HepG2 (cell line): ENCODE measurements at regions not wholly inside any gene's neighbourhood (a gene's known extent, or its start where the extent isn't known, plus 50 kb on each side); places are given as distances from the start of the nearest gene placed in this dataset.

Experiments
- ATAC-seq: fragments of 200-7000 bp; cut with Tn5 transposase; 3 replicates; pipeline ENCODE4 v1.9.1; 2020; ENCODE audit warnings: mild to moderate bottlenecking, moderate library complexity
- BruUV-seq: library from RNA; stranded (reverse); fragments of 400-500 nt; replicated peaks from 2 replicates; lab custom pipeline; 2021; lab: Mats Ljungman, UMichigan
- CTCF ChIA-PET: fragments of 300-600 bp; formaldehyde crosslinking; extraction: SDS; loops from one replicate; lab custom pipeline; 2021; ENCODE audit warnings: low total read pairs, inconsistent platforms, low intra/inter-chr PET ratio; lab: Yijun Ruan, JAX
- POLR2A ChIA-PET: fragments of 350-600 bp; sonication (Branson Sonifier 250); formaldehyde crosslinking; loops from one replicate; lab custom pipeline; 2020; ENCODE audit warnings: antibody characterized with exemption, inconsistent platforms; lab: Yijun Ruan, JAX
- DNase-seq: peaks from one replicate; pipeline ENCODE4 v3.0.0-alpha.2; 2015; ENCODE audit warnings: low spot score
- FAIRE-seq: peaks from 3 replicates; lab custom pipeline; 2011; peaks lifted over from hg19 to GRCh38; lab: Jason Lieb, UNC
- H2AFZ ChIP-seq: one replicate; pipeline ENCODE4 v1.6.1; 2011; ENCODE audit warnings: low read length, inconsistent platforms
- H3K27ac ChIP-seq: fragments of 300-600 bp; 3 replicates; pipeline ENCODE4 v1.8.0; 2011; ENCODE audit warnings: mixed run types, mild to moderate bottlenecking, mixed read lengths, low read length, inconsistent platforms; ENCODE audit not compliant: insufficient read depth; ENCODE audit errors: extremely low read length
- H3K27me3 ChIP-seq, 2 experiments: fragments of 200-600 bp in 1 of 2; 2 replicates in 1 of 2; 3 replicates in 1 of 2; pipeline versions ENCODE4 v1.6.0 to v1.8.0; 2011; ENCODE audit warnings: low read length in 2 of 2, mild to moderate bottlenecking in 2 of 2, moderate library complexity in 2 of 2, inconsistent platforms in 1 of 2; ENCODE audit not compliant: insufficient read depth in 2 of 2, control insufficient read depth in 1 of 2
- H3K36me3 ChIP-seq, 2 experiments: fragments of 200-600 bp in 1 of 2; replicated peaks in 1 of 2; 2 replicates in 1 of 2; 3 replicates in 1 of 2; pipeline versions ENCODE4 v1.5.1 to v1.8.0; 2011; ENCODE audit warnings: low read length in 2 of 2, inconsistent platforms in 1 of 2; ENCODE audit not compliant: insufficient read depth in 2 of 2, control insufficient read depth in 1 of 2
- H3K4me1 ChIP-seq: 2 replicates; pipeline ENCODE4 v1.5.1; 2012; ENCODE audit warnings: low read length, inconsistent platforms; ENCODE audit not compliant: insufficient read depth
- H3K4me2 ChIP-seq: 2 replicates; pipeline ENCODE4 v1.6.0; 2011; ENCODE audit warnings: low read depth, low read length, inconsistent platforms
- H3K4me3 ChIP-seq, 3 experiments: fragments of 200-600 bp in 1 of 3; sonication (generic), shearing (Covaris generic) in 1 of 3; replicated peaks in 1 of 3; 2 replicates each; pipeline ENCODE4 v1.5.1; 2011 to 2016; ENCODE audit warnings: low read length in 3 of 3, inconsistent platforms in 2 of 3, low read depth in 2 of 3, mild to moderate bottlenecking in 2 of 3, control low read depth in 1 of 3, mixed read lengths in 1 of 3; ENCODE audit not compliant: insufficient read depth in 1 of 3
- H3K79me2 ChIP-seq: one replicate; pipeline ENCODE4 v1.6.1; 2011; ENCODE audit warnings: low read length, inconsistent platforms; ENCODE audit not compliant: insufficient read depth
- H3K9ac ChIP-seq: 2 replicates; pipeline ENCODE4 v1.6.0; 2011; ENCODE audit warnings: mild to moderate bottlenecking, low read depth, low read length, inconsistent platforms; ENCODE audit not compliant: insufficient read depth
- H3K9me3 ChIP-seq: 2 replicates; pipeline ENCODE4 v1.5.1; 2012; ENCODE audit warnings: mild to moderate bottlenecking, low read length
- H4K20me1 ChIP-seq: 2 replicates; pipeline ENCODE4 v1.6.0; 2011; ENCODE audit warnings: inconsistent platforms, mild to moderate bottlenecking, low read length, moderate library complexity; ENCODE audit not compliant: insufficient read depth
- CEBPG ChIP-seq: IDR thresholded peaks from 2 replicates; pipeline ENCODE4 v1.6.1; 2016
- E2F2 ChIP-seq: sonication (generic); formaldehyde crosslinking; IDR thresholded peaks from 2 replicates; pipeline ENCODE4 v1.4.0; 2020; ENCODE audit warnings: missing genetic modification reagents, borderline replicate concordance
- FOXJ3 ChIP-seq: sonication (generic); formaldehyde crosslinking; IDR thresholded peaks from 2 replicates; pipeline ENCODE4 v1.4.0; 2020; ENCODE audit warnings: missing genetic modification reagents, mild to moderate bottlenecking, borderline replicate concordance
- MIER2 ChIP-seq: IDR thresholded peaks from 2 replicates; pipeline ENCODE4 v1.6.1; 2016; ENCODE audit warnings: missing biosample characterization, missing genetic modification reagents
- MIXL1 ChIP-seq: IDR thresholded peaks from 2 replicates; pipeline ENCODE4 v1.6.1; 2016
- MYNN ChIP-seq: sonication (generic); formaldehyde crosslinking; IDR thresholded peaks from 2 replicates; pipeline ENCODE4 v1.4.0; 2020; ENCODE audit warnings: mild to moderate bottlenecking, low read depth, missing genetic modification reagents
- NFKBIZ ChIP-seq: IDR thresholded peaks from 2 replicates; pipeline ENCODE4 v1.6.1; 2018; ENCODE audit warnings: missing genetic modification reagents, missing compliant biosample characterization
- PAXIP1 ChIP-seq: sonication (generic); formaldehyde crosslinking; conservative IDR thresholded peaks from 2 replicates; pipeline ENCODE4 v1.4.0; 2020; ENCODE audit warnings: mild to moderate bottlenecking, missing genetic modification reagents, moderate library complexity
- SAFB2 ChIP-seq: sonication (generic); formaldehyde crosslinking; IDR thresholded peaks from 2 replicates; pipeline ENCODE4 v1.5.1; 2020; ENCODE audit warnings: missing genetic modification reagents, low read depth, mild to moderate bottlenecking, borderline replicate concordance
- SMARCC2 ChIP-seq: fragments of 450-650 bp; IDR thresholded peaks from 2 replicates; pipeline ENCODE4 v1.6.1; 2017; ENCODE audit warnings: antibody characterized with exemption, mild to moderate bottlenecking
- UBTF ChIP-seq: sonication (generic); formaldehyde crosslinking; IDR thresholded peaks from 2 replicates; pipeline ENCODE4 v1.4.0; 2020; ENCODE audit warnings: mild to moderate bottlenecking, missing genetic modification reagents
- ZFY ChIP-seq: sonication (generic); formaldehyde crosslinking; IDR thresholded peaks from 2 replicates; pipeline ENCODE4 v1.4.0; 2020; ENCODE audit warnings: missing genetic modification reagents
- ZNF263 ChIP-seq: sonication (generic); formaldehyde crosslinking; IDR thresholded peaks from 2 replicates; pipeline ENCODE4 v1.4.0; 2020; ENCODE audit warnings: missing genetic modification reagents
- WGBS: methylation state at CpG from one replicate; pipeline ENCODE4 v1.1.6; 2017; ENCODE audit warnings: low lambda C conversion rate; 5-methylcytosine and 5-hydroxymethylcytosine counted together
- in situ Hi-C: cut with HindIII; loops from 2 replicates; pipeline ENCODE4 v1.10.0; 2017; ENCODE audit warnings: low pct_unique_long_range_greater_than_20kb; ENCODE audit not compliant: extremely low pct_ligation_motif_present
- intact Hi-C: fragments of 100-400 bp; cut with micrococcal nuclease; formaldehyde crosslinking; loops from one replicate; pipeline ENCODE4 v1.10.0; 2022; ENCODE audit not compliant: unreplicated experiment

- FAIRE-seq (no peak), DNase-seq (no peak), ATAC-seq (no peak)
- Histone ChIP-seq H3K4me2 (no peak overlapping the region), H3K36me3 (no peaks in the 10 kb centered on the region), H4K20me1 (no peaks in the 10 kb centered on the region), H2AFZ (no peak overlapping the region), H3K9me3 (no peaks in the 10 kb centered on the region), H3K9ac (no peak overlapping the region), H3K27me3 (peaks cover 3 to 14% of the 10 kb centered on the region in 2 experiments; a peak in 2 of 5 replicates), H3K27ac (no peak overlapping the region), H3K4me1 (no peaks in the 10 kb centered on the region), H3K79me2 (no peaks in the 10 kb centered on the region), H3K4me3 (no peak overlapping the region)
- no peak for TF ChIP-seq MIXL1
- TF ChIP-seq SMARCC2, result no peak
- TF ChIP-seq UBTF (CRISPR knock-in tag), result no peak
- POLR2A ChIA-PET, result no interaction called here
- 6% methylated on average over 4 of the region's 4 CpGs for WGBS
- in situ Hi-C loops (no loop called here), intact Hi-C loops (no loop called here)
- CTCF ChIA-PET, result no interaction called here
- BruUV-seq, result no TSS peak
Observed at GRCh38 chr10:71144824-71145223, 67.5 kb upstream of the UNC5B start.

- BruUV-seq, result no TSS peak
- ATAC-seq (no peak), DNase-seq (no peak), FAIRE-seq (no peak)
- Histone ChIP-seq H3K9me3 (no peaks in the 10 kb centered on the region), H3K79me2 (no peaks in the 10 kb centered on the region), H3K27ac (no peak overlapping the region), H3K9ac (no peak overlapping the region), H3K4me3 (no peak overlapping the region), H3K36me3 (no peaks in the 10 kb centered on the region), H3K4me2 (no peak overlapping the region), H4K20me1 (no peaks in the 10 kb centered on the region), H2AFZ (no peak overlapping the region), H3K27me3 (peaks cover 3 to 13% of the 10 kb centered on the region in 2 experiments; a peak in 2 of 5 replicates), H3K4me1 (no peaks in the 10 kb centered on the region)
- ChIA-PET POLR2A (no interaction called here), CTCF (no interaction called here)
- intact Hi-C loops (no loop called here), in situ Hi-C loops (no loop called here)
- 8% methylated on average over 2 of the region's 3 CpGs for WGBS
- TF ChIP-seq CEBPG (CRISPR knock-in tag), result no peak
- no peak for TF ChIP-seq SAFB2
- TF ChIP-seq NFKBIZ (CRISPR knock-in tag), result no peak
- no peak for TF ChIP-seq PAXIP1 (CRISPR knock-in tag)
- no peak for TF ChIP-seq MIER2 (CRISPR knock-in tag)
- TF ChIP-seq E2F2 (CRISPR knock-in tag), result no peak
- TF ChIP-seq ZFY (CRISPR knock-in tag), result no peak
- no peak for TF ChIP-seq FOXJ3 (CRISPR knock-in tag)
- no peak for TF ChIP-seq MYNN
- no peak for TF ChIP-seq ZNF263 (CRISPR knock-in tag)
Observed at GRCh38 chr10:71145352-71145945, 66.9 kb upstream of the UNC5B start.
